Lung (tissue), 11 donors: ENCODE measurements at regions not wholly inside any gene's neighbourhood (a gene's known extent, or its start where the extent isn't known, plus 50 kb on each side); places are given as distances from the start of the nearest gene placed in this dataset.

Source experiments
- ATAC-seq: fragments of 200-7000 bp; cut with Tn5 transposase; one replicate; pipeline ENCODE4 v1.9.1; 2020; ENCODE audit warnings: moderate number of reproducible peaks; ENCODE audit not compliant: insufficient read depth, low FRiP score
- DNase-seq, 3 donors: peaks; one replicate each; pipeline ENCODE4 v3.0.0-alpha.2; 2013 to 2017
- H3K27ac ChIP-seq, 2 donors: one replicate each; pipeline ENCODE4 v1.5.1; 2013; ENCODE audit warnings: mild to moderate bottlenecking in 2 of 2, moderate library complexity in 2 of 2, control low read depth in 1 of 2, inconsistent platforms in 1 of 2, low read depth in 1 of 2, low read length in 1 of 2
- H3K27me3 ChIP-seq, 3 donors: one replicate each; pipeline ENCODE4 v1.5.1; 2013; ENCODE audit warnings: low read length in 2 of 3; ENCODE audit not compliant: control insufficient read depth in 3 of 3, insufficient read depth in 3 of 3
- H3K36me3 ChIP-seq, 4 donors: one replicate each; pipeline ENCODE4 v1.5.1; 2013; ENCODE audit warnings: low read length in 4 of 4, mild to moderate bottlenecking in 1 of 4, moderate library complexity in 1 of 4; ENCODE audit not compliant: control insufficient read depth in 4 of 4, insufficient read depth in 4 of 4
- H3K4me1 ChIP-seq, 5 donors: one replicate each; pipeline ENCODE4 v1.5.1; 2013; ENCODE audit warnings: low read length in 5 of 5, mild to moderate bottlenecking in 2 of 5, moderate library complexity in 1 of 5; ENCODE audit not compliant: control insufficient read depth in 5 of 5, insufficient read depth in 5 of 5
- H3K4me3 ChIP-seq: one replicate; pipeline ENCODE4 v1.5.1; 2013; ENCODE audit warnings: mild to moderate bottlenecking, control low read depth, moderate library complexity
- H3K9ac ChIP-seq, 2 donors: one replicate each; pipeline ENCODE4 v1.5.1; 2013; ENCODE audit warnings: low read length in 2 of 2, control low read depth in 1 of 2; ENCODE audit not compliant: insufficient read depth in 1 of 2
- H3K9me3 ChIP-seq, 4 donors: one replicate each; pipeline ENCODE4 v1.5.1; 2013; ENCODE audit warnings: low read length in 3 of 4, mild to moderate bottlenecking in 1 of 4, moderate library complexity in 1 of 4; ENCODE audit not compliant: control insufficient read depth in 4 of 4, insufficient read depth in 3 of 4
- CTCF ChIP-seq: IDR thresholded peaks from 2 replicates; pipeline ENCODE4 v1.5.1; 2012; ENCODE audit warnings: mild to moderate bottlenecking; ENCODE audit errors: control extremely low read depth, extremely low read depth
- WGBS, 2 donors: extraction: QIAGEN DNeasy Blood & Tissue Kit; methylation state at CpG; one replicate each; pipeline ENCODE4 v1.1.7; 2013; 5-methylcytosine and 5-hydroxymethylcytosine counted together
- donor health status: control.
- donor health status: control.
- donor health status: Bipolar disorder and iron deficiency.
- donor health status: healthy.
- donor health status: DM: yes; HTN: yes; CAD: no.

GRCh38 chr15:35973029-35973428, 427.1 kb upstream of the DPH6 start:
- H3K9me3 ChIP-seq, result no peaks in the 10 kb centered on the region
- WGBS, 2 donors, result 56 to 63% methylated on average over 1 of the region's 1 CpG
- no peak for TF ChIP-seq CTCF
- no peak overlapping the region for H3K4me3 ChIP-seq
- H3K9ac ChIP-seq, result no peak overlapping the region
- no peak for DNase-seq
- H3K27me3 ChIP-seq, result no peaks in the 10 kb centered on the region
- no peaks in the 10 kb centered on the region for H3K4me1 ChIP-seq
- no peak for ATAC-seq
- no peaks in the 10 kb centered on the region for H3K36me3 ChIP-seq
- no peak overlapping the region for H3K27ac ChIP-seq

- WGBS, 2 donors, result 66 to 71% methylated on average over 3 of the region's 3 CpGs
- no peak for DNase-seq
- Histone ChIP-seq H3K4me3 (no peak overlapping the region), H3K27ac (no peak overlapping the region), H3K9me3 (no peaks in the 10 kb centered on the region), H3K9ac (no peak overlapping the region), H3K4me1 (no peaks in the 10 kb centered on the region), H3K27me3 (no peaks in the 10 kb centered on the region), H3K36me3 (no peaks in the 10 kb centered on the region)
- no peak for TF ChIP-seq CTCF
- no peak for ATAC-seq
Observed at GRCh38 chr15:35974052-35974451, 428.1 kb upstream of the DPH6 start.

- ATAC-seq, result no peak
- TF ChIP-seq CTCF, result no peak
- Histone ChIP-seq H3K36me3 (no peaks in the 10 kb centered on the region), H3K4me1 (no peaks in the 10 kb centered on the region), H3K27me3 (no peaks in the 10 kb centered on the region), H3K4me3 (no peak overlapping the region), H3K27ac (no peak overlapping the region), H3K9me3 (no peaks in the 10 kb centered on the region), H3K9ac (no peak overlapping the region)
- WGBS, 2 donors, result 91 to 96% methylated on average over 4 of the region's 4 CpGs
- no peak for DNase-seq
Observed at GRCh38 chr15:35975941-35976340, 430.0 kb upstream of the DPH6 start.

- H3K36me3 ChIP-seq, result no peaks in the 10 kb centered on the region
- TF ChIP-seq CTCF, result no peak
- WGBS, 2 donors, result 56 to 74% methylated on average over 2 of the region's 2 CpGs
- DNase-seq, result peak in 1 of 3 donors; percentile 18
- no peak overlapping the region for H3K27ac ChIP-seq
- H3K4me3 ChIP-seq, result no peak overlapping the region
- H3K9me3 ChIP-seq, result no peaks in the 10 kb centered on the region
- peaks cover 0 to 3% (median 0%) of the 10 kb centered on the region in 5 donors for H3K4me1 ChIP-seq
- no peak overlapping the region for H3K9ac ChIP-seq
- ATAC-seq, result no peak
- H3K27me3 ChIP-seq, result no peaks in the 10 kb centered on the region
Observed at GRCh38 chr15:35979608-35980007, 433.6 kb upstream of the DPH6 start.
